A673 (cell line): ENCODE measurements at regions not wholly inside any gene's neighbourhood (a gene's known extent, or its start where the extent isn't known, plus 50 kb on each side); places are given as distances from the start of the nearest gene placed in this dataset.

Experiments
- EZH2 ChIP-seq: fragments of 200-600 bp; sonication (generic); IDR thresholded peaks from 2 replicates; pipeline ENCODE4 v1.6.1; 2017; ENCODE audit warnings: borderline replicate concordance, low read depth, mild to moderate bottlenecking, mixed read lengths, antibody characterized with exemption, low read length; ENCODE audit not compliant: poor library complexity, severe bottlenecking
- TF ChIP-seq, protein P1 (sequence below): fragments of 300-800, 200-600 bp; sonication (generic); conservative IDR thresholded peaks from 2 replicates; pipeline ENCODE4 v1.5.1; 2017; ENCODE audit warnings: low read depth, mild to moderate bottlenecking, antibody characterized with exemption, low read length, moderate library complexity, mixed read lengths

DNA sequence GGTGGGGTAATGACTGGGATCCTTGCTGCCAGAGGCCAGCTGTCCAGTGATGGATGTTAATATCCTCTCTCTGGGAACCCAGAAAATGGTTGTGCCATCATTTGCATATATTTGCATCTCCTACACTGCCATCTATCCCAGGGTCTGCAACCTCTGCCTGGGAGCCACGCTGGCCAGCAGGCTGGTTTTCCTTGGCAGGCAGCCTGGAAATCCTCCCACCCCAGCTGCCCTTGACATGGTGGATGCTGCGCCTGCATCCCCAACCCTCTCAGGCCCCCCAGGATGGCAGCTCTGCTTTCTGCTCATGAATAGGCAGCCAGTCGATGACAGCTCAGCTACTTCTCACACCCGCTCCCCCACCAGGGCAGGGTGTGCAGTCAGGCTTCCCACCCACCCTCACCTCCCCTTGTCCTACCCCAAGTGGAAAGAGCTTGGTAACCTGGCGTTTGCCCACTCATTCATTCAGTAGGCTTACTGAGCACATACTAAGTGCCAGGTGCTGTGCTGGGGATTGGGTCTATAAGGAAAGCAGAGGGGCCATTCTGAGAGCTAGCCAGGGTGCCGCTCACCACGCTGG is 202.5 kb downstream of the TRIM29 start:
- TF ChIP-seq EZH2: no peak
- TF ChIP-seq, protein P1, sequence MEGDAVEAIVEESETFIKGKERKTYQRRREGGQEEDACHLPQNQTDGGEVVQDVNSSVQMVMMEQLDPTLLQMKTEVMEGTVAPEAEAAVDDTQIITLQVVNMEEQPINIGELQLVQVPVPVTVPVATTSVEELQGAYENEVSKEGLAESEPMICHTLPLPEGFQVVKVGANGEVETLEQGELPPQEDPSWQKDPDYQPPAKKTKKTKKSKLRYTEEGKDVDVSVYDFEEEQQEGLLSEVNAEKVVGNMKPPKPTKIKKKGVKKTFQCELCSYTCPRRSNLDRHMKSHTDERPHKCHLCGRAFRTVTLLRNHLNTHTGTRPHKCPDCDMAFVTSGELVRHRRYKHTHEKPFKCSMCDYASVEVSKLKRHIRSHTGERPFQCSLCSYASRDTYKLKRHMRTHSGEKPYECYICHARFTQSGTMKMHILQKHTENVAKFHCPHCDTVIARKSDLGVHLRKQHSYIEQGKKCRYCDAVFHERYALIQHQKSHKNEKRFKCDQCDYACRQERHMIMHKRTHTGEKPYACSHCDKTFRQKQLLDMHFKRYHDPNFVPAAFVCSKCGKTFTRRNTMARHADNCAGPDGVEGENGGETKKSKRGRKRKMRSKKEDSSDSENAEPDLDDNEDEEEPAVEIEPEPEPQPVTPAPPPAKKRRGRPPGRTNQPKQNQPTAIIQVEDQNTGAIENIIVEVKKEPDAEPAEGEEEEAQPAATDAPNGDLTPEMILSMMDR: no peak
